HG03196 (cell line): ENCODE measurements at regions not wholly inside any gene's neighbourhood (a gene's known extent, or its start where the extent isn't known, plus 50 kb on each side); places are given as distances from the start of the nearest gene placed in this dataset.

ENCODE experiments used
- ATAC-seq: cut with Tn5 transposase; IDR thresholded peaks from one replicate; pipeline ENCODE4 v1.9.1; 2021; ENCODE audit not compliant: unreplicated experiment

DNA sequence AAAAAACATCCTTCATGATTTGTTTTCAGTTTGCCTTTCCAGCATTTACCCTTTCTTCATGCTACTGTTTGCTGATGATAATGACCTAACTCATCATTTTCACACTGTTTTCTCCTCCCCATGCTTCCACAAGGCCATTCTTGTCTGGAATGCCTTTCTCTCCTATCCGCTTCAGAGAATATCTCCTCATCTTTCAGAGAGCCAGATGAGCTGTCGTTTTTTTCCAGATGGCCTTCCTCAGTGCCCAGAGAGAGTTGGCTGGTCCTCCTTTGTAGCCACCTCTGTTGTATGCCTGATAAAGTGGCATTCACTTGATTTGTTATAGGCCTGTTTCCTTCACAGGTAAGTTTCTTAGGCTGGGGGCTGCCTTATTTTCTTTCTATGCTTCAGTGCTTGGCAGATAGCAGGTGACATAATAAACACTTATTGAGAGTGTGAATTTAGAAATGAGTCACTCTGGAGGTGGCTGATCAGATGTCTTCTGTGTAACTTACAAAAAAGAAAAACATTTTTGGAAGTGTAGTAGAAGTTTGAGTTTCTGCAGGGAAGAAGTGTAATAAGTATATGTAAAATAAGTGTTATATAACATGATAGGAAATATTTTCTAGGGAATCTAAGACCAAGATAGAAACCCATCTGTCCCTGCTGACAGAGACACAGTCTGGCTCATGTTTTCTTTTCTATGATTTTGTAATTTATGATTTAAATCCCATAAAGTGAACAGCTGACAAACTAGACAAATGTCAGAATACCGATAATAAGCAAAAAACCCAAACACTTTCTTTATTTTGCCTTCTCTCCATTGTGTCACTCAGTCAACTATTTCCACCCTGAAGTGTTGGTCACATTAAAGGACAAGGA is 174.5 kb downstream of the DACT1 start:
- peak; percentile 71 for ATAC-seq

DNA sequence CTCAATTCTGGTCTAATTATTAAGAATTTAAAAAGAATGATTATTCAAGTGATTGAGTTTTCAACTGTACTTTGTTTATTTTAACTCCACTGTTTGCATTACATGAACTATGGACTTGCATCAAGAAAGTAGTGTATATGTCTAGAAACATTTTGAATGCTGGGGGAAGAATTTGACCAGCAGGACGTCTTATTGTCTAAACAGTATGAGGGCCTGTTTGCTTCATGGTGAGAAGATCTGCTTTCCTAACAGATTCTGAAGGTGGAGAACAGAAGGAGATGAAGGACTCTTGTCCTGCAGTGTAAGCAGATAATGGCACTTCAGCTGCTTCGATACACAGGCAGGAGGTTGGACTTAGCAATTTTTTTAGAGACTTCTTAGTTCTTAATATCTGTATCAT is 176.0 kb downstream of the DACT1 start:
- no peak for ATAC-seq

- no peak for ATAC-seq
Measured at GRCh38 chr14:58814466-58814865, 176.7 kb downstream of the DACT1 start.

GRCh38 chr14:58815161-58815701 is 177.5 kb downstream of the DACT1 start:
- ATAC-seq, result no peak

DNA sequence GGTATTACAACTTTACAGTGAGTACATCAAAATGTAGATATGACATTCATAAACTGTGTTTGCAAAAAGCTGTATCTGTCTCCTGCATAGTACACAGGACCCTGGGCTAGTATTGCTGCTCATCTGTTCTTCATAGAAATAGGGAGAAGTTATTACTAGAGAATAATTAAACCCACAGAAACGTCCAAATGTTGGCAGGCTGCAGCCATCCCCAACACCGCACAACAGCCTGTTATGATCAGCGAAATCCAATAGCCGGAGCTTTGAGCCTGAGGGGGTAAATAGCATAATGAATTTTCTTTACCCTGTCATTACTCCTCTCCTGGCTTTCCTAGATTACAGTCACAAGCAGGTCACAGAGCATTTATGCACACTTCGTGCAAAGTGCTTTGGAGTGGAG is 178.0 kb downstream of the DACT1 start:
- ATAC-seq, result no peak

GRCh38 chr14:58816416-58817115 is 178.8 kb downstream of the DACT1 start:
- no peak for ATAC-seq

DNA sequence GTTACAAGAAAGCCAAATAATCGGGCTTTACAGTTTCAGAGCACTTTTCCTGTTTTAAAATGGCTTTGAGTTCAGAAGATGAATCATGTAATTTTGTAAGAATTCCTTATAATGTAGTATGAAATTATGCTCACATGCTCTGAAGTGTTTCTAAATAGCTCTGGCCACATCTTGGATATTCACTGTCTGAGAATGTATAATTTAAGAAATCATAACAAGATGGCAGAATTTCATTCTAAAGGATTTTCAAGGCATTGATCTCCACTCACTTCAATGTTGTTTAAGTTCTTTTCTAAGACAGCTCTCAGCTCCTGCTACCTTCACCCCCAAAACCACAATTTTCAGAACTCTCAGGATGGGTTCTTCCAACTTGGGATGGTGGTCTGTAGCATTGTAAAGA is 180.1 kb downstream of the DACT1 start:
- no peak for ATAC-seq

GRCh38 chr14:58820032-58820431 is 182.3 kb downstream of the DACT1 start:
- ATAC-seq, result no peak

DNA sequence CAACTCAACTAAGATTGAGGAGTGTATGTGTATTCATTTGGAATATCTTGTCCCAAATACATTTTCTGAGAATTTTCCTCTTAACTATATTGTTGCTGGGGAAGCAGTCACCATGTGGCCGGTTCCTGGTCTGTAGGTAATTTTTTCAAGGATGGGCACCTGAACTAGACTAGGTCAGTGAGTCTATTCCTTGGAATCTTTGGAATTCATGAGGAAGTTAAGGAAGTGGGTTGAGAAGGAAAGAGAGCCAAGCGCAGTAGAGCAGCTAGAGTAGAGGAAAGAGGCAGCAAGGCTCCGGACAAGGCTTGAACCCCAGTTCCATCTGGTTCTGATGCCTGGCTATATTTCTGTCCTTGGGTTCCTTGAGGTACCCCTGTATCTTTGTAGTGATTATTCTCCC is 183.7 kb downstream of the DACT1 start:
- no peak for ATAC-seq

DNA sequence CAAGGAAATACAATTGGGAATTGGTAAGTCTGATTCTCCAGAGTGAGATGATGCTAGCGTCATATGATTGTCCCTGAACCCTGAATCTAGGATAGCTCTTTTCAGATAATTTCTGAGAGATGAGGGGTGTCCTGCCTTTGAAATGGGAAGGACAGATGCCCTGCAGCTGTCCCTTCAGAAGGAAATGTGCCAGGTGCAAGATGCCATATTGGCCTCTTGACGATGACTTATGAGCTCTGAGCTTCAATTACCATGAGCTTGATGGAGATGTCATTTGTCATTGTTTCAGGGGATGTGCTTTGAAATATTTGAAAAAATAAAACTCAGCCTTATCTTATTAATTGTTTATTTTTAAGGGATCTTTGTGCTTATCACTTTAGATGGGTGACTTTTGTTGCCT is 185.1 kb downstream of the DACT1 start:
- no peak for ATAC-seq

- no peak for ATAC-seq
Measured at GRCh38 chr14:58823312-58823711, 185.6 kb downstream of the DACT1 start.

DNA sequence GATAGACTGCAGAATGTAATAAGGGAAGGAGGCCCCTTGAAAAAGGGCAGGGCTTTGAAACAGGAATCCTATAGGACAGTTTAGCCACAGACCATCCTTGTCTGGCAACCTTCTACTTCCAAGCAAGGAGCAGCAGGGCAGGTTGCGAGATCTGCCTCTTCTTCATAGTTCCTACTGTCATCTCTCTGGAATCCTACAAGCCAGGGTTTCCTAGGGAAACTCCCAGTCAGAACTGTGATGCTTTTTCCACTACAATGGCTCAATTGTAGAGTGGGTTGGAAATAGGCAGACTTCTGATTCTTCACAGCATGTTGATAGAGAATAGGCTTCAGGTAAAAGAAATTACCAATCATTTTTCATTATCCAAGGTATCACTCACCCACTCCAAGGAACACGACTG is 186.3 kb downstream of the DACT1 start:
- no peak for ATAC-seq

DNA sequence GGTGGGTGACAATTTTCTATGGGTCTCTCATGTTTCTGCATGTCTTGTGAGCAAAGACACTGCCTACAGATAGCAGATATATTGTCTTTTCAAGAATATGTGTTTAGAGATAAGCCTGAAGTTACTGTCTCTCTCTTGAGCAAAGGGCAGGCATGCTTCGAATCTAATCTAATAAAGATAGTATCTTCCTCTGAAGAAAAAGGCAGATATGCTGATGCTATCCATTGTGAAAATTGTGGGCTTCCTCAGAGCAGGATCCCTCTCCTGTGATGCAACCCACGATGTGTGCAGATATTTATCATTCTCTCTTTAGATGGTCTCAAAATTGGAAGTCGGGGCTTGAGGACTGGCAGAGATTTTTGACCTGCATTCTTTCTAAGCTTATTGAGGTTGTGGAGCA is 187.0 kb downstream of the DACT1 start:
- no peak for ATAC-seq

- ATAC-seq, result no peak
Measured at GRCh38 chr14:58825606-58826005, 187.8 kb downstream of the DACT1 start.

GRCh38 chr14:58826845-58827686 is 189.3 kb downstream of the DACT1 start:
- no peak for ATAC-seq

GRCh38 chr14:58828298-58828697 is 190.5 kb downstream of the DACT1 start:
- no peak for ATAC-seq

DNA sequence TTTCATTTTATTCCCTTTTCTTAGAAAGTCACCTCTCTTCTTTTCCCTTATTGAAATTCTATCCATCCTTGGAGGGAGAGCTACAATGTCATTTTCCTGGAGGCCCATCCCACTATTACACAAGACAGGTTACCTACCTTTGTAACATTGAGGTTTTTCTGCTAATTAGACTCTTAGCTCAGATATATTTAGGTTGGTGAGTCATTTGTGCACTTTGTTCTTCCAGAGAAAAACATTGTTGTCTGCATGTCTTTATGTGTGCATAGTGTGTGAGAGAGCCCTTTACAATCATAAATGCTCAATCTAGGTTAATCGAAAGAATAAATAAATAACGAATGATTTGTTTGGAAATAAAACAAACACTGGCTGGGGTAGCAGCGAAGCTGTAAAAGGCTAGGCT is 191.8 kb downstream of the DACT1 start:
- no peak for ATAC-seq

DNA sequence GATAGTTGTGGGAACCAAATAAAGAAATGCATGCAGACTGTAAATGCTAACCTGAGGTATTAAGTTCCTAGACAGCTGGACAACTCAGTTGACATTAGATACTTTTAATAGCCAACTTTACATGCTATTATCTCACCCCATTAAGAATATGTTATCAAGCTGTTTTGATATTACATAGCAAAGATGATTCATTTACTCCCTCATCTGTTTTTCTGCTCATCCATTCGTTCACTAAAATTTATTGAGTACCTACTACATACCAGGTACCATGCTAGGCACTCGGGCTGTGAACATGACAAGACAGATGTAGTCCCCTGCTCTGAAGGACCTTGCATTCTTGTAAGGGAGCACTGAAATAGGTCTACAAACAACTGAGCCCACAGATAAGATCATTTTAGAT is 192.4 kb downstream of the DACT1 start:
- no peak for ATAC-seq

DNA sequence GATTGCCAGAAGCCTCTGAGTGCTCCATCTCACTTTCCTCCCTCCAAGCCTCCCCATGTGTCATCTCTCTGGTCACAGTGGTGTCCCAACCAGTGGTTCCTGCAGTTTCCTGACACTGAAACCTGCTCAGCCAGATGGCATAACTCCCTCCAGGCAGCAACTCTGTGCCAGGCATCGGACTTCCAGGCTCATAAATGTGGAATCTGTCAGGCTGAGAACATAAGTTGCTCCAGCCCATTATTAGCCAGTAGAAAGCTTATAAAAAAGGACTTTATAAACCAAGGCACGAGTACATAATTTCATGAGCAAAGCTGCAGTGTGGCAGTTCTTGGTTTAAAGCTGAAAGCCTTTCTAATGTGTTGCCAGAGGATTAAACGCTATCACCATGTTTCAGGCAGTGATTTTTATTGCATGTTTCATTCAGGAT is 194.3 kb downstream of the DACT1 start:
- no peak for ATAC-seq

GRCh38 chr14:58833634-58834378 is 196.0 kb downstream of the DACT1 start:
- ATAC-seq, result no peak
